Thyroid gland (tissue), 4 donors: ENCODE measurements at regions not wholly inside any gene's neighbourhood (a gene's known extent, or its start where the extent isn't known, plus 50 kb on each side); places are given as distances from the start of the nearest gene placed in this dataset.

Experiments
- DNase-seq, 2 donors: peaks; one replicate each; pipeline ENCODE4 v3.0.0-alpha.2; 2019
- H3K27ac ChIP-seq, 3 donors: fragments of 200-600 bp; sonication (generic); 1 replicate in 2 of 3; 2 replicates in 1 of 3; pipeline ENCODE4 v1.5.1; 2016 to 2019; ENCODE audit warnings: mild to moderate bottlenecking in 1 of 3, moderate library complexity in 1 of 3
- H3K27me3 ChIP-seq: fragments of 200-600 bp; sonication (generic); one replicate; pipeline ENCODE4 v1.5.1; 2019
- H3K36me3 ChIP-seq, 2 donors: fragments of 200-600 bp; sonication (generic); one replicate each; pipeline ENCODE4 v1.5.1; 2016 to 2019
- H3K4me1 ChIP-seq, 2 donors: fragments of 200-600 bp; sonication (generic); one replicate each; pipeline ENCODE4 v1.5.1; 2017 to 2019
- H3K4me3 ChIP-seq, 3 donors: fragments of 200-600 bp; sonication (generic); replicated peaks in 1 of 3; 1 replicate in 2 of 3; 2 replicates in 1 of 3; pipeline ENCODE4 v1.5.1; 2016; ENCODE audit warnings: mild to moderate bottlenecking in 1 of 3
- H3K9me3 ChIP-seq: fragments of 200-600 bp; sonication (generic); one replicate; pipeline ENCODE4 v1.5.1; 2017
- CTCF ChIP-seq, 6 experiments: fragments of 200-600 bp in 3 of 6; fragments of 450-650 bp in 3 of 6; sonication (generic) in 3 of 6; IDR thresholded peaks; one replicate each; pipeline ENCODE4 v1.5.1; 2016 to 2019; ENCODE audit warnings: antibody characterized with exemption in 6 of 6, mild to moderate bottlenecking in 2 of 6, inconsistent platforms in 1 of 6, moderate library complexity in 1 of 6
- POLR2A ChIP-seq, 2 donors: fragments of 450-650 bp; IDR thresholded peaks; one replicate each; pipeline ENCODE4 v1.6.1; 2017; ENCODE audit warnings: antibody characterized with exemption in 2 of 2, mild to moderate bottlenecking in 2 of 2, moderate library complexity in 1 of 2
- WGBS, 2 donors: methylation state at CpG; one replicate each; pipeline ENCODE4 v1.1.5; 2017; 5-methylcytosine and 5-hydroxymethylcytosine counted together
- intact Hi-C: fragments of 100-400 bp; cut with DNase I; formaldehyde crosslinking; loops from one replicate; pipeline ENCODE4 v1.15.1; 2023

GRCh38 chr10:36087006-36088005 lies 445.2 kb upstream of the FZD8 start:
- no peaks in the 10 kb centered on the region for H3K4me1 ChIP-seq
- TF ChIP-seq CTCF (IDR thresholded peaks at IDR 0.05) (no peak), POLR2A (IDR thresholded peaks at IDR 0.05) (no peak)
- H3K9me3 ChIP-seq = no peaks in the 10 kb centered on the region
- H3K27me3 ChIP-seq = no peaks in the 10 kb centered on the region
- H3K4me3 ChIP-seq = no peak overlapping the region
- 85 to 87% methylated on average over 10 of the region's 10 CpGs for WGBS, 2 donors
- no peak overlapping the region for H3K27ac ChIP-seq
- H3K36me3 ChIP-seq = no peaks in the 10 kb centered on the region
- intact Hi-C loops = no loop called here
- DNase-seq = no peak

GRCh38 chr10:36075196-36075595 lies 433.1 kb upstream of the FZD8 start:
- intact Hi-C loops = no loop called here
- Histone ChIP-seq H3K9me3 (no peaks in the 10 kb centered on the region), H3K36me3 (no peaks in the 10 kb centered on the region), H3K27me3 (no peaks in the 10 kb centered on the region), H3K4me3 (no peak overlapping the region), H3K27ac (no peak overlapping the region), H3K4me1 (no peaks in the 10 kb centered on the region)
- WGBS, 2 donors = 63 to 73% methylated on average over 4 of the region's 4 CpGs
- no peak for DNase-seq
- no peak for TF ChIP-seq POLR2A (IDR thresholded peaks at IDR 0.05)
- TF ChIP-seq CTCF (IDR thresholded peaks at IDR 0.05) = no peak

GRCh38 chr10:36073796-36074345 lies 431.8 kb upstream of the FZD8 start:
- H3K9me3 ChIP-seq = no peaks in the 10 kb centered on the region
- H3K4me1 ChIP-seq = no peaks in the 10 kb centered on the region
- WGBS, 2 donors = 33 to 56% methylated on average over 2 of the region's 2 CpGs
- intact Hi-C loops = no loop called here
- no peaks in the 10 kb centered on the region for H3K36me3 ChIP-seq
- H3K27ac ChIP-seq = no peak overlapping the region
- H3K4me3 ChIP-seq = no peak overlapping the region
- TF ChIP-seq CTCF (IDR thresholded peaks at IDR 0.05) = no peak
- DNase-seq = no peak
- H3K27me3 ChIP-seq = no peaks in the 10 kb centered on the region

GRCh38 chr10:36068542-36068941 lies 426.4 kb upstream of the FZD8 start:
- Histone ChIP-seq H3K27me3 (no peaks in the 10 kb centered on the region), H3K4me1 (no peaks in the 10 kb centered on the region), H3K36me3 (no peaks in the 10 kb centered on the region), H3K27ac (no peak overlapping the region), H3K4me3 (no peak overlapping the region), H3K9me3 (no peaks in the 10 kb centered on the region)
- no peak for DNase-seq
- intact Hi-C loops = no loop called here
- TF ChIP-seq POLR2A (IDR thresholded peaks at IDR 0.05) (no peak), CTCF (IDR thresholded peaks at IDR 0.05) (no peak)

GRCh38 chr10:36067748-36068147 lies 425.7 kb upstream of the FZD8 start:
- no peak overlapping the region for H3K4me3 ChIP-seq
- WGBS, 2 donors = 73 to 83% methylated on average over 2 of the region's 2 CpGs
- no peaks in the 10 kb centered on the region for H3K4me1 ChIP-seq
- no peak for DNase-seq
- intact Hi-C loops = no loop called here
- H3K27me3 ChIP-seq = no peaks in the 10 kb centered on the region
- H3K36me3 ChIP-seq = no peaks in the 10 kb centered on the region
- no peaks in the 10 kb centered on the region for H3K9me3 ChIP-seq
- H3K27ac ChIP-seq = no peak overlapping the region
- TF ChIP-seq CTCF (IDR thresholded peaks at IDR 0.05) = no peak
- no peak for TF ChIP-seq POLR2A (IDR thresholded peaks at IDR 0.05)
